Gastrocnemius medialis (tissue), 4 donors: ENCODE measurements at regions not wholly inside any gene's neighbourhood (a gene's known extent, or its start where the extent isn't known, plus 50 kb on each side); places are given as distances from the start of the nearest gene placed in this dataset.

Experiments used
- POLR2A ChIP-seq, 2 donors: fragments of 450-650 bp; IDR thresholded peaks; one replicate each; pipeline ENCODE4 v1.6.1; 2017; ENCODE audit warnings: antibody characterized with exemption in 2 of 2, mild to moderate bottlenecking in 2 of 2, moderate library complexity in 2 of 2
- TF ChIP-seq, protein P1 (sequence below), 5 experiments: fragments of 450-650 bp in 3 of 5; fragments of 200-600 bp in 2 of 5; sonication (generic) in 2 of 5; IDR thresholded peaks in 4 of 5; conservative IDR thresholded peaks in 1 of 5; 1 replicate in 4 of 5; 2 replicates in 1 of 5; pipeline ENCODE4 v1.5.1; 2016 to 2019; ENCODE audit warnings: antibody characterized with exemption in 5 of 5, mild to moderate bottlenecking in 3 of 5, moderate library complexity in 3 of 5

DNA sequence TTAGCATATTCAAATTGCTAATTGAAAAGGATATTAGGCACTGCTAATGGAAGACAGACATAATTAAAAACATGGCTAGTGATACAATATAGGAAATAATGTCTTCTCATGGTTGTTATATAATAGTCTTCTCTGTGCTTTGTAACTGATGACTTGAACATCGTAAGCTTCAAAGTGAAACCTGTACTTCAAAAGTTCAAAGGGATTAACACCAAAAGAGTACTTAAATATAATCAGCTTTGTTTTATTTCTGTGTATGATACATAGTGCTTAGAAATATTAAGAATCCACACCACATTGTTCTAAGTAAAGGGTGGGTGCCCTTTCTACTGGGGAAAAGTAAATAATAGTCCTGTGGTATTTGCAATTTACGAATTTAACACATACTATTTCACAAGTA lies 75.4 kb upstream of the ITGA1 start:
- TF ChIP-seq, protein P1, sequence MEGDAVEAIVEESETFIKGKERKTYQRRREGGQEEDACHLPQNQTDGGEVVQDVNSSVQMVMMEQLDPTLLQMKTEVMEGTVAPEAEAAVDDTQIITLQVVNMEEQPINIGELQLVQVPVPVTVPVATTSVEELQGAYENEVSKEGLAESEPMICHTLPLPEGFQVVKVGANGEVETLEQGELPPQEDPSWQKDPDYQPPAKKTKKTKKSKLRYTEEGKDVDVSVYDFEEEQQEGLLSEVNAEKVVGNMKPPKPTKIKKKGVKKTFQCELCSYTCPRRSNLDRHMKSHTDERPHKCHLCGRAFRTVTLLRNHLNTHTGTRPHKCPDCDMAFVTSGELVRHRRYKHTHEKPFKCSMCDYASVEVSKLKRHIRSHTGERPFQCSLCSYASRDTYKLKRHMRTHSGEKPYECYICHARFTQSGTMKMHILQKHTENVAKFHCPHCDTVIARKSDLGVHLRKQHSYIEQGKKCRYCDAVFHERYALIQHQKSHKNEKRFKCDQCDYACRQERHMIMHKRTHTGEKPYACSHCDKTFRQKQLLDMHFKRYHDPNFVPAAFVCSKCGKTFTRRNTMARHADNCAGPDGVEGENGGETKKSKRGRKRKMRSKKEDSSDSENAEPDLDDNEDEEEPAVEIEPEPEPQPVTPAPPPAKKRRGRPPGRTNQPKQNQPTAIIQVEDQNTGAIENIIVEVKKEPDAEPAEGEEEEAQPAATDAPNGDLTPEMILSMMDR (IDR thresholded peaks at IDR 0.05 in 4 of 5, conservative IDR thresholded peaks at IDR 0.05 in 1 of 5) = no peak
- no peak for TF ChIP-seq POLR2A (IDR thresholded peaks at IDR 0.05)
